HEK293 (cell line): ENCODE measurements at regions not wholly inside any gene's neighbourhood (a gene's known extent, or its start where the extent isn't known, plus 50 kb on each side); places are given as distances from the start of the nearest gene placed in this dataset.

Source experiments
- CTCF ChIA-PET: fragments of 350-600 bp; formaldehyde crosslinking; extraction: SDS; loops from one replicate; lab custom pipeline; 2021; ENCODE audit warnings: antibody characterized with exemption; lab: Yijun Ruan, JAX
- POLR2A ChIA-PET: fragments of 300-600 bp; formaldehyde crosslinking; extraction: SDS; loops from one replicate; lab custom pipeline; 2020; ENCODE audit warnings: antibody characterized with exemption, inconsistent platforms; lab: Yijun Ruan, JAX
- H3K27ac ChIP-seq: fragments of 200-500 bp; sonication (Bioruptor generic); 2 replicates; pipeline ENCODE4 v1.5.1; 2014; ENCODE audit warnings: low read depth, low read length, control low read depth, inconsistent platforms; ENCODE audit errors: extremely low read depth
- H3K36me3 ChIP-seq, 2 experiments: fragments of 200-500 bp in 1 of 2; sonication (Bioruptor generic) in 1 of 2; 1 replicate in 1 of 2; 2 replicates in 1 of 2; pipeline ENCODE4 v1.5.1; 2014 to 2017; ENCODE audit warnings: inconsistent platforms in 2 of 2, low read length in 2 of 2; ENCODE audit not compliant: control insufficient read depth in 2 of 2, insufficient read depth in 1 of 2
- H3K4me1 ChIP-seq: fragments of 200-500 bp; sonication (Bioruptor generic); 2 replicates; pipeline ENCODE4 v1.5.1; 2014; ENCODE audit warnings: mild to moderate bottlenecking, low read length, inconsistent platforms; ENCODE audit not compliant: control insufficient read depth, insufficient read depth
- H3K4me3 ChIP-seq: 2 replicates; pipeline ENCODE4 v1.5.1; 2011; ENCODE audit warnings: low read depth, mild to moderate bottlenecking, control low read depth, low read length, moderate library complexity
- H3K9me3 ChIP-seq: fragments of 200-500 bp; sonication (Bioruptor generic); 2 replicates; pipeline ENCODE4 v1.5.1; 2014; ENCODE audit warnings: low read depth, low read length, inconsistent platforms; ENCODE audit not compliant: control insufficient read depth, insufficient read depth
- FEZF1 ChIP-seq: fragments of 450-650 bp; formaldehyde crosslinking; IDR thresholded peaks from 2 replicates; pipeline ENCODE4 v1.5.1; 2016; ENCODE audit warnings: missing biosample characterization, missing genetic modification characterization
- GLIS2 ChIP-seq: fragments of 450-650 bp; formaldehyde crosslinking; IDR thresholded peaks from 2 replicates; pipeline ENCODE4 v1.5.1; 2016; ENCODE audit warnings: missing biosample characterization, missing genetic modification characterization
- TCF7L2 ChIP-seq: IDR thresholded peaks from 2 replicates; pipeline ENCODE4 v1.6.1; 2011; ENCODE audit warnings: low read depth, mild to moderate bottlenecking, inconsistent platforms, low read length, moderate library complexity, borderline replicate concordance
- YY2 ChIP-seq: fragments of 450-650 bp; formaldehyde crosslinking; IDR thresholded peaks from 2 replicates; pipeline ENCODE4 v1.5.1; 2016; ENCODE audit warnings: missing biosample characterization, missing genetic modification characterization
- ZBTB1 ChIP-seq: fragments of 450-650 bp; formaldehyde crosslinking; IDR thresholded peaks from 2 replicates; pipeline ENCODE4 v1.5.1; 2016; ENCODE audit warnings: missing biosample characterization, missing genetic modification characterization
- ZBTB8A ChIP-seq: fragments of 450-650 bp; formaldehyde crosslinking; IDR thresholded peaks from 2 replicates; pipeline ENCODE4 v1.5.1; 2016; ENCODE audit warnings: missing biosample characterization, missing genetic modification characterization
- ZFP41 ChIP-seq: fragments of 450-650 bp; formaldehyde crosslinking; IDR thresholded peaks from 2 replicates; pipeline ENCODE4 v1.5.1; 2016; ENCODE audit warnings: missing biosample characterization, missing genetic modification characterization, borderline replicate concordance
- ZFP69B ChIP-seq: fragments of 450-650 bp; formaldehyde crosslinking; IDR thresholded peaks from 2 replicates; pipeline ENCODE4 v1.5.1; 2016; ENCODE audit warnings: missing biosample characterization, missing genetic modification characterization
- ZNF112 ChIP-seq: fragments of 450-650 bp; formaldehyde crosslinking; IDR thresholded peaks from 2 replicates; pipeline ENCODE4 v1.5.0; 2017; ENCODE audit warnings: missing biosample characterization, missing genetic modification characterization
- ZNF114 ChIP-seq: fragments of 450-650 bp; formaldehyde crosslinking; IDR thresholded peaks from 2 replicates; pipeline ENCODE4 v1.5.0; 2017; ENCODE audit warnings: missing biosample characterization, missing genetic modification characterization
- ZNF24 ChIP-seq: fragments of 450-650 bp; formaldehyde crosslinking; IDR thresholded peaks from 2 replicates; pipeline ENCODE4 v1.5.1; 2016; ENCODE audit warnings: missing biosample characterization, missing genetic modification characterization
- ZNF394 ChIP-seq: fragments of 450-650 bp; formaldehyde crosslinking; IDR thresholded peaks from 2 replicates; pipeline ENCODE4 v1.5.1; 2016; ENCODE audit warnings: missing biosample characterization, missing genetic modification characterization, mild to moderate bottlenecking, moderate library complexity, borderline replicate concordance
- ZNF501 ChIP-seq: fragments of 450-650 bp; formaldehyde crosslinking; IDR thresholded peaks from 2 replicates; pipeline ENCODE4 v1.5.1; 2016; ENCODE audit warnings: missing biosample characterization, missing genetic modification characterization
- ZNF571 ChIP-seq: fragments of 450-650 bp; formaldehyde crosslinking; IDR thresholded peaks from 2 replicates; pipeline ENCODE4 v1.5.0; 2017; ENCODE audit warnings: missing biosample characterization, missing genetic modification characterization
- ZNF600 ChIP-seq: fragments of 450-650 bp; formaldehyde crosslinking; IDR thresholded peaks from 2 replicates; pipeline ENCODE4 v1.5.1; 2016; ENCODE audit warnings: missing biosample characterization, missing genetic modification characterization
- ZNF623 ChIP-seq: fragments of 450-650 bp; formaldehyde crosslinking; IDR thresholded peaks from 2 replicates; pipeline ENCODE4 v1.5.1; 2016; ENCODE audit warnings: missing biosample characterization, missing genetic modification characterization
- ZNF670 ChIP-seq: fragments of 450-650 bp; formaldehyde crosslinking; IDR thresholded peaks from 2 replicates; pipeline ENCODE4 v1.5.1; 2016; ENCODE audit warnings: missing biosample characterization, missing genetic modification characterization, low read depth
- ZNF707 ChIP-seq: fragments of 450-650 bp; formaldehyde crosslinking; IDR thresholded peaks from 2 replicates; pipeline ENCODE4 v1.5.1; 2016; ENCODE audit warnings: missing biosample characterization, missing genetic modification characterization
- ZXDB ChIP-seq: fragments of 450-650 bp; formaldehyde crosslinking; IDR thresholded peaks from 2 replicates; pipeline ENCODE4 v1.5.1; 2016; ENCODE audit warnings: missing biosample characterization, missing genetic modification characterization
- TF ChIP-seq, protein P1 (sequence below): fragments of 450-650 bp; formaldehyde crosslinking; IDR thresholded peaks from 2 replicates; pipeline ENCODE4 v1.5.1; 2016; ENCODE audit warnings: missing biosample characterization, missing genetic modification characterization
- TF ChIP-seq, protein P2 (sequence below): fragments of 450-650 bp; formaldehyde crosslinking; IDR thresholded peaks from 2 replicates; pipeline ENCODE4 v1.5.1; 2016; ENCODE audit warnings: missing biosample characterization, missing genetic modification characterization

DNA sequence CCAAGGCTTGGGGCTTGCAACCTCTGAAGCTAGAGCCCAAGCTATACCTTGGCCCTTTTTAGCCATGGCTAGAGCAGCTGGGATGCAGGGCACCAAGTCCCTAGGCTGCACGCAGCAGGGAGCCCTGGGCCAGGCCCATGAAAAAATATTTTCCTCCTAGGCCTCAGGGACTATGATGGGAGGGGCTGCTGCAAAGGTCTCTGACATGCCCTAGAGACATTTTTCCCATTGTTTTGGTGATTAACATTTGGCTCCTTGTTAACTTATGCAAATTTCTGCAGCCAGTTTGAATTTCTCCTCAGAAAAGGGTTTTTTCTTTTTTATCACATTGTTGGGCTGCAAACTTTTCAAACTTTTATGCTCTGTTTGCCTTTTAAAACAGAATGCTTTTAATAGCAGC, 56.9 kb upstream of the LHCGR start:
- POLR2A ChIA-PET = no interaction called here
- CTCF ChIA-PET = no interaction called here
- Histone ChIP-seq H3K27ac (no peak overlapping the region), H3K36me3 (no peaks in the 10 kb centered on the region), H3K9me3 (no peaks in the 10 kb centered on the region), H3K4me1 (no peaks in the 10 kb centered on the region), H3K4me3 (no peak overlapping the region)
- TF ChIP-seq ZNF394 (tag by site-specific recombination) (no peak), ZNF114 (tag by site-specific recombination) (no peak), ZNF571 (tag by site-specific recombination) (no peak), FEZF1 (no peak), ZNF501 (tag by site-specific recombination) (no peak), ZNF24 (no peak), ZNF707 (tag by site-specific recombination) (no peak), ZFP69B (tag by site-specific recombination) (no peak), ZXDB (tag by site-specific recombination) (no peak), GLIS2 (tag by site-specific recombination) (no peak)
- TF ChIP-seq, protein P1, sequence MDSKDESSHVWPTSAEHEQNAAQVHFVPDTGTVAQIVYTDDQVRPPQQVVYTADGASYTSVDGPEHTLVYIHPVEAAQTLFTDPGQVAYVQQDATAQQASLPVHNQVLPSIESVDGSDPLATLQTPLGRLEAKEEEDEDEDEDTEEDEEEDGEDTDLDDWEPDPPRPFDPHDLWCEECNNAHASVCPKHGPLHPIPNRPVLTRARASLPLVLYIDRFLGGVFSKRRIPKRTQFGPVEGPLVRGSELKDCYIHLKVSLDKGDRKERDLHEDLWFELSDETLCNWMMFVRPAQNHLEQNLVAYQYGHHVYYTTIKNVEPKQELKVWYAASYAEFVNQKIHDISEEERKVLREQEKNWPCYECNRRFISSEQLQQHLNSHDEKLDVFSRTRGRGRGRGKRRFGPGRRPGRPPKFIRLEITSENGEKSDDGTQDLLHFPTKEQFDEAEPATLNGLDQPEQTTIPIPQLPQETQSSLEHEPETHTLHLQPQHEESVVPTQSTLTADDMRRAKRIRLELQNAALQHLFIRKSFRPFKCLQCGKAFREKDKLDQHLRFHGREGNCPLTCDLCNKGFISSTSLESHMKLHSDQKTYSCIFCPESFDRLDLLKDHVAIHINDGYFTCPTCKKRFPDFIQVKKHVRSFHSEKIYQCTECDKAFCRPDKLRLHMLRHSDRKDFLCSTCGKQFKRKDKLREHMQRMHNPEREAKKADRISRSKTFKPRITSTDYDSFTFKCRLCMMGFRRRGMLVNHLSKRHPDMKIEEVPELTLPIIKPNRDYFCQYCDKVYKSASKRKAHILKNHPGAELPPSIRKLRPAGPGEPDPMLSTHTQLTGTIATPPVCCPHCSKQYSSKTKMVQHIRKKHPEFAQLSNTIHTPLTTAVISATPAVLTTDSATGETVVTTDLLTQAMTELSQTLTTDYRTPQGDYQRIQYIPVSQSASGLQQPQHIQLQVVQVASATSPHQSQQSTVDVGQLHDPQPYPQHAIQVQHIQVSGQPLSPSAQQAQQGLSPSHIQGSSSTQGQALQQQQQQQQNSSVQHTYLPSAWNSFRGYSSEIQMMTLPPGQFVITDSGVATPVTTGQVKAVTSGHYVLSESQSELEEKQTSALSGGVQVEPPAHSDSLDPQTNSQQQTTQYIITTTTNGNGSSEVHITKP = no peak
- TF ChIP-seq, protein P2, sequence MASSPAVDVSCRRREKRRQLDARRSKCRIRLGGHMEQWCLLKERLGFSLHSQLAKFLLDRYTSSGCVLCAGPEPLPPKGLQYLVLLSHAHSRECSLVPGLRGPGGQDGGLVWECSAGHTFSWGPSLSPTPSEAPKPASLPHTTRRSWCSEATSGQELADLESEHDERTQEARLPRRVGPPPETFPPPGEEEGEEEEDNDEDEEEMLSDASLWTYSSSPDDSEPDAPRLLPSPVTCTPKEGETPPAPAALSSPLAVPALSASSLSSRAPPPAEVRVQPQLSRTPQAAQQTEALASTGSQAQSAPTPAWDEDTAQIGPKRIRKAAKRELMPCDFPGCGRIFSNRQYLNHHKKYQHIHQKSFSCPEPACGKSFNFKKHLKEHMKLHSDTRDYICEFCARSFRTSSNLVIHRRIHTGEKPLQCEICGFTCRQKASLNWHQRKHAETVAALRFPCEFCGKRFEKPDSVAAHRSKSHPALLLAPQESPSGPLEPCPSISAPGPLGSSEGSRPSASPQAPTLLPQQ (tag by site-specific recombination) = no peak

DNA sequence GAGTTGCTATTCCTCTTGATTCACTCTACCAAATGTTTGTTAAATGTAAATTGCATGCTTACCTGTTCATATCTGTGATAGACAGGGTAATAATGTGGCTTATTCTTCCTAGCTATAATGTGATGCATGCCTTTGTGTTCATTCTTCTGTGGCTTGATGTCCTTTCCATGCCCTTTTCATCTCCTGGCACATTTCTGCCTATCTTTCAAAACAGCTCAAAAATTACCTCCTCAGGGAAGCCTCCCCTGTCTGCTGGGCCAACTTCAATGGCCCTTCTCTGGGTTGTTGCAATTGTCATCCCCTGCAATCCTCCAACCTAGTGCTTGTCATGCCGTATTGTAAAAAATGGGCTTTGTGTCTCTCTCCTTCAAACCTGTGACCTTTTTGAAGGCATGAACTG, 52.8 kb upstream of the LHCGR start:
- no peak overlapping the region for H3K4me3 ChIP-seq
- TF ChIP-seq ZBTB1 (tag by site-specific recombination) = no peak
- TF ChIP-seq ZFP41 (tag by site-specific recombination) = no peak
- TF ChIP-seq ZNF670 (tag by site-specific recombination) = no peak
- TF ChIP-seq ZBTB8A (tag by site-specific recombination) = no peak
- no peak for TF ChIP-seq TCF7L2
- no peak for TF ChIP-seq ZNF623 (tag by site-specific recombination)
- TF ChIP-seq YY2 (tag by site-specific recombination) = no peak
- no peak for TF ChIP-seq ZNF600 (tag by site-specific recombination)
- TF ChIP-seq ZNF112 (tag by site-specific recombination) = no peak
- ChIA-PET POLR2A (no interaction called here), CTCF (no interaction called here)
- H3K36me3 ChIP-seq = no peaks in the 10 kb centered on the region
- H3K9me3 ChIP-seq = no peaks in the 10 kb centered on the region
- no peak overlapping the region for H3K27ac ChIP-seq
- H3K4me1 ChIP-seq = no peaks in the 10 kb centered on the region
